Fibroblast of mammary gland (primary cell): ENCODE measurements at regions not wholly inside any gene's neighbourhood (a gene's known extent, or its start where the extent isn't known, plus 50 kb on each side); places are given as distances from the start of the nearest gene placed in this dataset.
A peak's percentile ranks its signal among the peaks of the same experiment; 100 is the strongest.

ENCODE experiments used
- DNase-seq: peaks from one replicate; pipeline ENCODE4 v3.0.0-alpha.2; 2010; ENCODE audit warnings: low read depth
- H3K4me3 ChIP-seq: 2 replicates; pipeline ENCODE4 v1.5.1; 2011; ENCODE audit warnings: low read depth, mild to moderate bottlenecking, low read length, moderate library complexity; ENCODE audit not compliant: control insufficient read depth
- TF ChIP-seq, protein P1 (sequence below): conservative IDR thresholded peaks from 2 replicates; pipeline ENCODE4 v1.5.1; 2011; ENCODE audit warnings: low read depth, low read length, inconsistent platforms; ENCODE audit not compliant: control insufficient read depth, insufficient read depth

DNA sequence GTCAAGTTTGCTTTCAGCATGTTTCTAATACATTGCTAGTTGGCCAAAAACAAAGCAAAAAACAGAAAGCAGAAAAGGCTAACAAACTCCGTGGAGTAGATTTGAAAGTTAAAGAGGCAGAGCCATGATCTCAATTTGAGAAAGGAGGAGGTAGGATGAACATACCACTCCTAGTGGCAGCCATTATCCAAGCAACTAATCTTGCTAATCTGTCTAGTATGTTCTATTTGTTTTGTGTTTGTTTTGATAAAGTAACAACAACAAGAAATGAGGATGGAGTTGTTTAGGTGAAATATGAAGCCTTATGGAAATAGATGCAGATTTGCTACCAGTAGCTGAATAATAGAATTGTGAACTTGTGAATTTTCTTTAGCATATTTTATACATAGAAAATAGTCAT, 295.5 kb upstream of the PRDM1 start:
- DNase-seq: no peak
- no peak overlapping the region for H3K4me3 ChIP-seq
- TF ChIP-seq, protein P1, sequence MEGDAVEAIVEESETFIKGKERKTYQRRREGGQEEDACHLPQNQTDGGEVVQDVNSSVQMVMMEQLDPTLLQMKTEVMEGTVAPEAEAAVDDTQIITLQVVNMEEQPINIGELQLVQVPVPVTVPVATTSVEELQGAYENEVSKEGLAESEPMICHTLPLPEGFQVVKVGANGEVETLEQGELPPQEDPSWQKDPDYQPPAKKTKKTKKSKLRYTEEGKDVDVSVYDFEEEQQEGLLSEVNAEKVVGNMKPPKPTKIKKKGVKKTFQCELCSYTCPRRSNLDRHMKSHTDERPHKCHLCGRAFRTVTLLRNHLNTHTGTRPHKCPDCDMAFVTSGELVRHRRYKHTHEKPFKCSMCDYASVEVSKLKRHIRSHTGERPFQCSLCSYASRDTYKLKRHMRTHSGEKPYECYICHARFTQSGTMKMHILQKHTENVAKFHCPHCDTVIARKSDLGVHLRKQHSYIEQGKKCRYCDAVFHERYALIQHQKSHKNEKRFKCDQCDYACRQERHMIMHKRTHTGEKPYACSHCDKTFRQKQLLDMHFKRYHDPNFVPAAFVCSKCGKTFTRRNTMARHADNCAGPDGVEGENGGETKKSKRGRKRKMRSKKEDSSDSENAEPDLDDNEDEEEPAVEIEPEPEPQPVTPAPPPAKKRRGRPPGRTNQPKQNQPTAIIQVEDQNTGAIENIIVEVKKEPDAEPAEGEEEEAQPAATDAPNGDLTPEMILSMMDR: peak; percentile 13

- no peak overlapping the region for H3K4me3 ChIP-seq
- DNase-seq: no peak
- TF ChIP-seq, protein P1: no peak
Measured at GRCh38 chr6:105789935-105790334, 296.2 kb upstream of the PRDM1 start.

- no peak for DNase-seq
- no peak overlapping the region for H3K4me3 ChIP-seq
- TF ChIP-seq, protein P1: no peak
Measured at GRCh38 chr6:105787747-105788146, 298.4 kb upstream of the PRDM1 start.

GRCh38 chr6:105786890-105787655, 299.1 kb upstream of the PRDM1 start:
- H3K4me3 ChIP-seq: no peak overlapping the region
- no peak for DNase-seq
- TF ChIP-seq, protein P1: no peak

DNA sequence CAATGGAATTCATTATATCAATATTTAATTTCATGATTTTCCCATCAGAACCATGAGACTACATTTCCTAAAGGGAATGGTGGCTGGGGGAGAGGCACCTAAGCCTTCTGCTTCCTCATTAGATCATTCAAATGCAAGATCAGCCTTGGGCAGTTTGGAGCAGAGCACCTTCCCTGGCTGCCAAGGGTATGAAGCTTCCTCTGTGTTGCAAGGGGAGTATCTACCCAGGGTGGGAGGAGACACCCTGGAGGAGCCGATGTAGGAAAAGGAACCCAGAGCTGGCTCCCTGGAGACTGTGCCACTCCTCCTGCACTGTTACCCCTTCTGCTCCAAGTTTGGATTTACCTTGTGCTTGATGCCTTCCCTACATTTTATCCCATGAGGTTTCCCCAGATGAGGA, 299.7 kb upstream of the PRDM1 start:
- no peak for DNase-seq
- no peak overlapping the region for H3K4me3 ChIP-seq
- TF ChIP-seq, protein P1: no peak

DNA sequence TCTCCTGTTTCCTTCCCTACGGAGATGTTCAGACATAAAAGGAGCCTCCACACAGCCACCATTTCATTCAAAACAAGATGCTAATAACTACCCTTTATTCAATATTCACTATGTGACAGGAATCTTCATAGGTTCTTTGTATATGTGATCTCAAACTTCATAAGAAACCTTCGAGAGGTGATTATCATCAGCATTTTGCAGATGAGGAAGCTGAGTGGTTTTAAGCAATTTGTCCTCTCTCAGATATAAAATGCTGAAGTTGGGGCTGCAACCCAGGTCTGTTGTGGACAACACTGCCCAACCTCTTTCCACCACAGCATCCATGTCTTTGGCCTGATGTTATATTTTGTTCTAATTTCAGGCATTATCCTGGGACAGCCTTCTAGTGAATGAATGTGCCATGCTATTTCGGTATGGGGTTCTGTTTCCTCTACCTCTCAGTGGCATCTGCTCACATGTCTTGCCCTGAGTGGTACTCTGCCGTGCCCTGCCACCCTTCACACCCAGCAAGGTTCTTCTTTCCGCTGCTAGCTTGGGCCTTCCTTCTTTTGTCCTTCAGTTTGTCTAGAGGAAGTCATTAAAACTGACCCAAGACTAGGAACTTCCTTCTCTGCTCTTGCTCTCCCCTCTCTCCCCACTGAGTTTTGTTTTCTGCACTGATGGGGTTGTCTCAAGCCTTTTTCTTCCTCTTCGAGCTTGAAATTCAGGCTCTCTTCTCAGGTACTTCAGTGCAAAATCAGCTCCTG, 300.9 kb upstream of the PRDM1 start:
- DNase-seq: no peak
- H3K4me3 ChIP-seq: no peak overlapping the region
- TF ChIP-seq, protein P1: no peak
